ENCODE measurements at regions not wholly inside any gene's neighbourhood (a gene's known extent, or its start where the extent isn't known, plus 50 kb on each side); places are given as distances from the start of the nearest gene placed in this dataset.

- H3K27ac Mint-ChIP-seq = no peak overlapping the region
- H3K27me3 ChIP-seq (ENCODE audit: control insufficient read depth, insufficient read depth, low read length) = no peaks in the 10 kb centered on the region
- no peak overlapping the region for H3K4me3 Mint-ChIP-seq
- peaks cover 3 to 40% (median 9%) of the 10 kb centered on the region in 7 donors for H3K9me3 Mint-ChIP-seq
- no peak for ATAC-seq (ENCODE audit: low read depth in 2 of 2)
- H3K36me3 ChIP-seq (ENCODE audit: control insufficient read depth, insufficient read depth, low read length) = no peaks in the 10 kb centered on the region
- H3K27me3 Mint-ChIP-seq = no peaks in the 10 kb centered on the region
- no peaks in the 10 kb centered on the region for H3K36me3 Mint-ChIP-seq
- H3K9me3 ChIP-seq (ENCODE audit: control insufficient read depth in 2 of 2, low read length in 2 of 2) = no peaks in the 10 kb centered on the region
- H3K4me1 Mint-ChIP-seq = no peaks in the 10 kb centered on the region
- no peak overlapping the region for H3K4me3 ChIP-seq (ENCODE audit: low read depth, low read length)
- H3K27ac ChIP-seq (ENCODE audit: insufficient read depth, low read length, poor library complexity, severe bottlenecking) = no peak overlapping the region
- DNase-seq = no peak
- H3K4me1 ChIP-seq (ENCODE audit: control insufficient read depth, insufficient read depth, low read length, poor library complexity, severe bottlenecking) = no peaks in the 10 kb centered on the region
These were observed 348.2 kb downstream of the KCTD8 start for GRCh38 chr4:44100456-44100855.

- H3K4me1 ChIP-seq (ENCODE audit: control insufficient read depth, insufficient read depth, low read length, poor library complexity, severe bottlenecking) = no peaks in the 10 kb centered on the region
- Mint-ChIP-seq H3K9me3 (peaks cover 0 to 11% (median 2%) of the 10 kb centered on the region in 7 donors), H3K27me3 (no peaks in the 10 kb centered on the region), H3K27ac (no peak overlapping the region), H3K4me3 (no peak overlapping the region), H3K36me3 (no peaks in the 10 kb centered on the region), H3K4me1 (no peaks in the 10 kb centered on the region)
- no peak overlapping the region for H3K27ac ChIP-seq (ENCODE audit: insufficient read depth, low read length, poor library complexity, severe bottlenecking)
- no peak for ATAC-seq (ENCODE audit: low read depth in 2 of 2)
- no peak overlapping the region for H3K4me3 ChIP-seq (ENCODE audit: low read depth, low read length)
- no peaks in the 10 kb centered on the region for H3K9me3 ChIP-seq (ENCODE audit: control insufficient read depth in 2 of 2, low read length in 2 of 2)
- DNase-seq = no peak
- H3K36me3 ChIP-seq (ENCODE audit: control insufficient read depth, insufficient read depth, low read length) = no peaks in the 10 kb centered on the region
- H3K27me3 ChIP-seq (ENCODE audit: control insufficient read depth, insufficient read depth, low read length) = no peaks in the 10 kb centered on the region
These were observed 329.5 kb downstream of the KCTD8 start for GRCh38 chr4:44118971-44119680.

- Histone ChIP-seq H3K9me3 (ENCODE audit: control insufficient read depth in 2 of 2, low read length in 2 of 2) (no peaks in the 10 kb centered on the region), H3K4me1 (ENCODE audit: control insufficient read depth, insufficient read depth, low read length, poor library complexity, severe bottlenecking) (no peaks in the 10 kb centered on the region), H3K36me3 (ENCODE audit: control insufficient read depth, insufficient read depth, low read length) (no peaks in the 10 kb centered on the region), H3K27ac (ENCODE audit: insufficient read depth, low read length, poor library complexity, severe bottlenecking) (no peak overlapping the region), H3K4me3 (ENCODE audit: low read depth, low read length) (no peak overlapping the region), H3K27me3 (ENCODE audit: control insufficient read depth, insufficient read depth, low read length) (no peaks in the 10 kb centered on the region)
- Mint-ChIP-seq H3K27me3 (no peaks in the 10 kb centered on the region), H3K4me3 (no peak overlapping the region), H3K36me3 (no peaks in the 10 kb centered on the region), H3K4me1 (no peaks in the 10 kb centered on the region), H3K27ac (no peak overlapping the region), H3K9me3 (peaks cover 0 to 13% (median 3%) of the 10 kb centered on the region in 7 donors)
- DNase-seq = no peak
- ATAC-seq (ENCODE audit: low read depth in 2 of 2) = no peak
These were observed 328.0 kb downstream of the KCTD8 start for GRCh38 chr4:44120646-44121045.

GRCh38 chr4:44121210-44121609 is 327.4 kb downstream of the KCTD8 start:
- H3K9me3 Mint-ChIP-seq = peaks cover 0 to 13% (median 3%) of the 10 kb centered on the region in 7 donors
- DNase-seq (no peak), ATAC-seq (ENCODE audit: low read depth in 2 of 2) (no peak)
- Histone ChIP-seq H3K27ac (ENCODE audit: insufficient read depth, low read length, poor library complexity, severe bottlenecking) (no peak overlapping the region), H3K27me3 (ENCODE audit: control insufficient read depth, insufficient read depth, low read length) (no peaks in the 10 kb centered on the region), H3K4me3 (ENCODE audit: low read depth, low read length) (no peak overlapping the region), H3K4me1 (ENCODE audit: control insufficient read depth, insufficient read depth, low read length, poor library complexity, severe bottlenecking) (no peaks in the 10 kb centered on the region), H3K36me3 (ENCODE audit: control insufficient read depth, insufficient read depth, low read length) (no peaks in the 10 kb centered on the region), H3K9me3 (ENCODE audit: control insufficient read depth in 2 of 2, low read length in 2 of 2) (no peaks in the 10 kb centered on the region)
- H3K36me3 Mint-ChIP-seq = no peaks in the 10 kb centered on the region
- no peaks in the 10 kb centered on the region for H3K27me3 Mint-ChIP-seq
- no peak overlapping the region for H3K27ac Mint-ChIP-seq
- no peaks in the 10 kb centered on the region for H3K4me1 Mint-ChIP-seq
- no peak overlapping the region for H3K4me3 Mint-ChIP-seq
